Adrenal gland (tissue), 9 donors: ENCODE measurements at regions not wholly inside any gene's neighbourhood (a gene's known extent, or its start where the extent isn't known, plus 50 kb on each side); places are given as distances from the start of the nearest gene placed in this dataset.

Experiments
- DNase-seq, 7 donors: peaks; one replicate each; pipeline ENCODE4 v3.0.0-alpha.2; 2019 to 2020
- H3K27ac ChIP-seq, 5 donors: fragments of 200-600 bp; sonication (generic) in 4 of 5; 1 replicate in 3 of 5; 2 replicates in 2 of 5; pipeline versions ENCODE4 v1.5.1 to v1.8.0; 2016 to 2020; ENCODE audit warnings: mild to moderate bottlenecking in 1 of 5
- H3K27me3 ChIP-seq: fragments of 200-600 bp; 2 replicates; pipeline ENCODE4 v1.8.0; 2021
- H3K36me3 ChIP-seq, 2 donors: fragments of 200-600 bp; replicated peaks in 1 of 2; 1 replicate in 1 of 2; 2 replicates in 1 of 2; pipeline versions ENCODE4 v1.5.1 to v1.8.0; 2018 to 2022
- H3K4me1 ChIP-seq, 2 donors: fragments of 200-600 bp; replicated peaks in 1 of 2; 1 replicate in 1 of 2; 2 replicates in 1 of 2; pipeline versions ENCODE4 v1.5.1 to v1.8.0; 2018 to 2021
- H3K4me3 ChIP-seq, 4 donors: fragments of 200-600 bp; sonication (generic) in 3 of 4; one replicate each; pipeline ENCODE4 v1.5.1; 2016 to 2018
- H3K9me3 ChIP-seq, 3 donors: fragments of 200-600 bp; sonication (generic) in 1 of 3; replicated peaks in 1 of 3; 1 replicate in 2 of 3; 2 replicates in 1 of 3; pipeline versions ENCODE4 v1.5.1 to v1.8.0; 2016 to 2021
- POLR2A ChIP-seq, 2 donors: fragments of 450-650 bp; IDR thresholded peaks; one replicate each; pipeline ENCODE4 v1.6.1; 2017; ENCODE audit warnings: antibody characterized with exemption in 2 of 2, mild to moderate bottlenecking in 2 of 2, moderate library complexity in 1 of 2
- WGBS, 4 donors: extraction: QIAGEN DNeasy Blood & Tissue Kit in 2 of 4; methylation state at CpG; one replicate each; pipeline versions ENCODE4 v1.1.5 to v1.1.7; 2013 to 2017; 5-methylcytosine and 5-hydroxymethylcytosine counted together
- intact Hi-C, 2 donors: fragments of 100-400 bp; cut with DNase I; formaldehyde crosslinking; loops; one replicate each; pipeline versions ENCODE4 v1.14.1 to v1.15.0; 2022 to 2023
- TF ChIP-seq, protein P1 (sequence below), 6 experiments: fragments of 450-650 bp in 4 of 6; fragments of 200-600 bp in 2 of 6; sonication (generic) in 1 of 6; IDR thresholded peaks; 1 replicate in 5 of 6; 2 replicates in 1 of 6; pipeline versions ENCODE4 v1.5.1 to v1.8.0; 2016 to 2021; ENCODE audit warnings: antibody characterized with exemption in 6 of 6, mild to moderate bottlenecking in 2 of 6, moderate library complexity in 1 of 6
- donor health status: healthy with polysubstance abuse.
- donor health status: Bipolar disorder and iron deficiency.
- donor health status: DM: yes; HTN: yes; CAD: no.
- donor health status: DM: no; HTN: no; CAD: no.
- donor health status: DM: no; HTN: no; CAD: no.

DNA sequence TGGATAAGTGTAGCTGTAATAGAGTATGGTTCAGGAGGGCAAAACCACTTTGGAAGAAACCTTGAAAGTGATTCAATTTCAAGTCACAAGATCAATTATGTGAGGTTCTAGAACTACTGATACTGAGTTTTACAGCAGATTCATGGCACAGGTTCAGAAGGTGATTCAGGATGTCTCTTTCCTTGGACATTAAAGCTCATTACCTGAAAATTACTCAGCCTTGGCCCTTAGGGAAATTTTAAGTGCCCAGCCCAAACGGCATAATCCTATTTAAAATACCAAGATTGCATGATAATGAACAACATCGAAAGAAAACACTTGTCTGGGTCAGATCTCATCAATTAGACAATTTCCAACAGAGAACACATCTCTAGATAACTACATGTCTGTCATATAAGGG is 70.2 kb upstream of the SLC38A2 start:
- Histone ChIP-seq H3K27ac (peak overlapping the region in 3 of 5 donors; percentile 17 to 59 (median 55)), H3K9me3 (no peaks in the 10 kb centered on the region), H3K27me3 (no peaks in the 10 kb centered on the region), H3K4me3 (no peak overlapping the region), H3K4me1 (peaks cover 23 to 26% of the 10 kb centered on the region in 2 donors), H3K36me3 (no peaks in the 10 kb centered on the region)
- TF ChIP-seq, protein P1, sequence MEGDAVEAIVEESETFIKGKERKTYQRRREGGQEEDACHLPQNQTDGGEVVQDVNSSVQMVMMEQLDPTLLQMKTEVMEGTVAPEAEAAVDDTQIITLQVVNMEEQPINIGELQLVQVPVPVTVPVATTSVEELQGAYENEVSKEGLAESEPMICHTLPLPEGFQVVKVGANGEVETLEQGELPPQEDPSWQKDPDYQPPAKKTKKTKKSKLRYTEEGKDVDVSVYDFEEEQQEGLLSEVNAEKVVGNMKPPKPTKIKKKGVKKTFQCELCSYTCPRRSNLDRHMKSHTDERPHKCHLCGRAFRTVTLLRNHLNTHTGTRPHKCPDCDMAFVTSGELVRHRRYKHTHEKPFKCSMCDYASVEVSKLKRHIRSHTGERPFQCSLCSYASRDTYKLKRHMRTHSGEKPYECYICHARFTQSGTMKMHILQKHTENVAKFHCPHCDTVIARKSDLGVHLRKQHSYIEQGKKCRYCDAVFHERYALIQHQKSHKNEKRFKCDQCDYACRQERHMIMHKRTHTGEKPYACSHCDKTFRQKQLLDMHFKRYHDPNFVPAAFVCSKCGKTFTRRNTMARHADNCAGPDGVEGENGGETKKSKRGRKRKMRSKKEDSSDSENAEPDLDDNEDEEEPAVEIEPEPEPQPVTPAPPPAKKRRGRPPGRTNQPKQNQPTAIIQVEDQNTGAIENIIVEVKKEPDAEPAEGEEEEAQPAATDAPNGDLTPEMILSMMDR (IDR thresholded peaks at IDR 0.05) = no peak
- TF ChIP-seq POLR2A (IDR thresholded peaks at IDR 0.05) = no peak
- intact Hi-C loops = no loop called here
- peak in 1 of 7 donors; percentile 24 for DNase-seq
- 62 to 67% (median 64%) methylated on average over 2 of the region's 2 CpGs for WGBS, 4 donors

DNA sequence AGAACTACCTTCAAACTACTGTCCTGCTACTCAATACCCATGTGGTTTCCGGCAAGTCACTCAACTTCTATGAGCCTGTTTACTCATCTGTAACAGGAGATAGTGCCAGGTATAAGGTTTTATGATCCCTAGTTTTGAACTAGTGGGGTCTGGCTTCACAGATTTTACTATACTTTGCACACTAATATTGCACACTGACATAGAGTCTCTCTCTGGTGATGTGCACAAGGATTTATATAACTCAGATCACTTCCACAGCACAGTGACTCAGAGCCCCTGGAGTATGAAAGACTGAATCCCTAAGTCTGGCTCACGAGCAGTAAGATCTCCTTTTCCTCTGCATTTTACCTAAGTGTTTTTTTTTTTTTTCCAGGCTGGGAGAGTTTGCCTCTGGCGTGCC is 69.7 kb upstream of the SLC38A2 start:
- WGBS, 4 donors = 66 to 73% (median 68%) methylated on average over 3 of the region's 3 CpGs
- Histone ChIP-seq H3K9me3 (no peaks in the 10 kb centered on the region), H3K27me3 (no peaks in the 10 kb centered on the region), H3K4me3 (no peak overlapping the region), H3K4me1 (peaks cover 23 to 25% of the 10 kb centered on the region in 2 donors), H3K36me3 (no peaks in the 10 kb centered on the region), H3K27ac (peak overlapping the region in 3 of 5 donors; percentile 17 to 59 (median 55))
- DNase-seq = peak in 2 of 7 donors; percentile 18 to 22
- no peak for TF ChIP-seq POLR2A (IDR thresholded peaks at IDR 0.05)
- TF ChIP-seq, protein P1 (IDR thresholded peaks at IDR 0.05) = no peak
- intact Hi-C loops = no loop called here

DNA sequence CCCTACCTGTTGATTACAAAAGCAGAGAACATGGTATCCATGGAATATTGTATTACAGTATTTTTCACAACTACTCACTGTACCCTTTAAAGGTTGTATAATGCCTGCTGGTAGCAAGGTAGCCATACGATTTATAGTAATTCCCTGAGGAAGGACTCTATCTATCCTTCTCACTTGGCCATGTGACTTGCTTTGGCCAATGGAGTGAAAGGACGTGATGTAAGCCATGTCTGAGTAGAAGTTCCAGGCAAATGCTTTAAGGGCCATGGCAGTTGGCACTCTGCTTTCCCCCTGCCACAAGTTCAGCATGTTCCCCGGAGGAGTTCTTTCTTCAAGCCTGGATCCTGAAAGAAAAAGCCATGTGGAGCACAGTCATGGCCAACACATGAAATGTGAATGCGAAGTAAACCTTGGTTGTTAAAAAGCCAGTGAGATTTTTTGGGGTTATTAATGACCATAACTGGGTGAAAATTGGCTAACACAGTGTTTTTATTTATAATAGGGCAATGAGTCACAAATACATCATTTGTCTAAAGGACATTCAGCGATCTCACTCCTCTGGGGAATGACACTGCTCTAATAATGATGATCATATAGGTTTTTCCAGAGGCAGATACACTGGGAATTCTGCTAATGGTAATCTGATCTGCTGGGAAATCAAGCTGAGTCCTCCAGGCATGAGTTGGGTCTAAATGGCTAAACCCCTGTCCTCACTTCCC is 67.4 kb upstream of the SLC38A2 start:
- Histone ChIP-seq H3K36me3 (no peaks in the 10 kb centered on the region), H3K4me3 (no peak overlapping the region), H3K4me1 (peaks cover 8 to 16% of the 10 kb centered on the region in 2 donors), H3K27me3 (no peaks in the 10 kb centered on the region), H3K9me3 (no peaks in the 10 kb centered on the region), H3K27ac (no peak overlapping the region)
- WGBS, 4 donors = 66 to 84% (median 77%) methylated on average over 5 of the region's 5 CpGs
- intact Hi-C loops = no loop called here
- DNase-seq = no peak
- TF ChIP-seq POLR2A (IDR thresholded peaks at IDR 0.05) = no peak

DNA sequence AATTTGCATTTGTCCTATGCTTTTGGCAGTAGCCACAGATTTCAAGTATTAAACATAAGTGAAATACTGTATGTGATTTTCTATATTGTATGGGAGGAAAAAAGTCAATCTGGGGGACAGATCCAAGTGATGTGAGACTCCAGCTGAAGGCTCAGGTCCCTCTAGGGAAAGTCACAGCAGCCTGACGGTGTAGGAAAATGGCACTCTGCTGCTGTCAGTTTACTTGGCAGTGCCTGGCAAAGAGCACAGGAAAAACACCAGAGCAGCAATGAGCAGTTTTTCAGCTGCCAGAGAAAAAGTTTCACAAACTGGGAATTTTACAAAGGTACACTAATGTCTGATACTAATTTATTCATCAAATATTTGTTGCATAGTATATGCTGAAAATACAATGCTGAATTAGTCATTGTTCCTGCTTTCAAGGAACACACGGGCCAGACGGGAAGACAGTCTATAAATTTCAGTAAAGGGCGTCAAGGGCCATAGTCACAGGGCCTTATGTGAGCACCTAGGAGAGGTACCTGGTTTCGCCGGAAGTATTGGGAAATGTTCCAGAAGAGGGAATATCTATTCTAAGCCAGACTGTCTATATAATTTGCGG is 66.2 kb upstream of the SLC38A2 start:
- 86 to 93% (median 87%) methylated on average over 7 of the region's 7 CpGs for WGBS, 4 donors
- intact Hi-C loops = no loop called here
- no peak overlapping the region for H3K27ac ChIP-seq
- DNase-seq = no peak
- no peaks in the 10 kb centered on the region for H3K27me3 ChIP-seq
- no peaks in the 10 kb centered on the region for H3K36me3 ChIP-seq
- peaks cover 8 to 16% of the 10 kb centered on the region in 2 donors for H3K4me1 ChIP-seq
- H3K9me3 ChIP-seq = no peaks in the 10 kb centered on the region
- TF ChIP-seq, protein P1 (IDR thresholded peaks at IDR 0.05) = no peak
- TF ChIP-seq POLR2A (IDR thresholded peaks at IDR 0.05) = no peak
- no peak overlapping the region for H3K4me3 ChIP-seq
